Activated naive CD4-positive, alpha-beta T cell treated with anti-CD3 and anti-CD28 coated beads, Interleukin-2, amount 50 U/mL, for 72 hours (primary cell): ENCODE measurements at regions not wholly inside any gene's neighbourhood (a gene's known extent, or its start where the extent isn't known, plus 50 kb on each side); places are given as distances from the start of the nearest gene placed in this dataset.

ENCODE experiments used
- ATAC-seq, 2 donors: fragments of 150-1000 bp; cut with Tn5 transposase; 2 replicates each; pipeline ENCODE4 v1.10.0; 2021; ENCODE audit warnings: mild to moderate bottlenecking in 2 of 2, moderate library complexity in 2 of 2
- DNase-seq, 2 donors: peaks; one replicate each; pipeline ENCODE4 v3.0.0; 2021 to 2022; ENCODE audit warnings: low spot score in 2 of 2
- H3K27ac Mint-ChIP-seq, 2 donors: one replicate each; pipeline ENCODE4 v1.8.0; 2022; ENCODE audit warnings: mild to moderate bottlenecking in 2 of 2, mixed read lengths in 2 of 2
- H3K36me3 Mint-ChIP-seq, 2 donors: one replicate each; pipeline ENCODE4 v1.8.0; 2022; ENCODE audit warnings: mixed read lengths in 2 of 2
- H3K9me3 Mint-ChIP-seq, 2 donors: one replicate each; pipeline ENCODE4 v1.8.0; 2022; ENCODE audit warnings: mixed read lengths in 2 of 2

DNA sequence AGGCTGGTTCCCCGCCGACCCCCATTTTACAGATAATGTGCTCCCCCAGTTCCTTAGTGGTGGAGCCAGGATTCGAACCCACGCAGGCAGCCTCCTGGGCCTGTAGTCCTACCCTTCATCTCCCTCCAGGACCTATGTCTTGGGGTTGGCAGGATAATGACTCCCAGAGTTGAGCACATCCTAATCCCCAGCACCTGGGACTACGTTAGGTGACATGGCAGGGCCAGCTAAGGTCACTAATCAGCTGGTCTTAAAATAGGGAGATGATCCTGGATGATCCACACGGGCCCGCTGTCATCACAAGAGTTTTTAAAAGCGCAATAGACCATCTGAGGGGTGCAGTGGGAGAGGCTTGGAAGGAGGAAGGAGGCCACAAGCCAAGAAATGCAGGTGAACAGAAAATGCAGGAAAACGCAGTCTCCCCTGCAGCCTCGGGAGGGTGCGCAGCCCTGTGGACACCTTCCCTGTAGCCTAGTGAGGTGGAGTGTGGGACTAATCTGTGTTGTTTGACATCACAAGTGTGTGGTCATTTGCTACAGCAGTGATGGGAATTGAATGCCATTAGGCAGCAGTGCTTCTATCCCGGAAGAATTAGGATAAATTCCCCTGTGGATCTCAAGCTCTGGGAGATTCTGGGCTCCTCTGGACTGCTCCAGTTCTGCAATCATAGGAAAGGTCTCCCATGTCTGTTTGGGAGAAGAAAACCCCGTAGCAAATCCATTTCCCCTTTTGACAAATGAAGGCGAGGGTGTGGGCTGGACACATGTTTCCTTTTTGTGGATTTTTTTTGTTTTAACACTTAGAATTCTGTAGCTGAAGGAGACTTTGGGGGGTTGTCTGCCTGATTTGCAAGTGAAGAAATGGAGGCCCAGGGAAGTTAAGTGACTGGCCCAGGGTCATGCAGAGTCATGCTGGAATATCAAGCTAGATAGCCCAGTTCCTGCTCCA lies 297.7 kb downstream of the SEC14L1 start:
- ATAC-seq, result no peak
- no peak for DNase-seq
- peaks cover 11 to 24% of the 10 kb centered on the region in 2 donors for H3K36me3 Mint-ChIP-seq
- H3K27ac Mint-ChIP-seq, result peak overlapping the region; percentile 86 to 96
- no peaks in the 10 kb centered on the region for H3K9me3 Mint-ChIP-seq

DNA sequence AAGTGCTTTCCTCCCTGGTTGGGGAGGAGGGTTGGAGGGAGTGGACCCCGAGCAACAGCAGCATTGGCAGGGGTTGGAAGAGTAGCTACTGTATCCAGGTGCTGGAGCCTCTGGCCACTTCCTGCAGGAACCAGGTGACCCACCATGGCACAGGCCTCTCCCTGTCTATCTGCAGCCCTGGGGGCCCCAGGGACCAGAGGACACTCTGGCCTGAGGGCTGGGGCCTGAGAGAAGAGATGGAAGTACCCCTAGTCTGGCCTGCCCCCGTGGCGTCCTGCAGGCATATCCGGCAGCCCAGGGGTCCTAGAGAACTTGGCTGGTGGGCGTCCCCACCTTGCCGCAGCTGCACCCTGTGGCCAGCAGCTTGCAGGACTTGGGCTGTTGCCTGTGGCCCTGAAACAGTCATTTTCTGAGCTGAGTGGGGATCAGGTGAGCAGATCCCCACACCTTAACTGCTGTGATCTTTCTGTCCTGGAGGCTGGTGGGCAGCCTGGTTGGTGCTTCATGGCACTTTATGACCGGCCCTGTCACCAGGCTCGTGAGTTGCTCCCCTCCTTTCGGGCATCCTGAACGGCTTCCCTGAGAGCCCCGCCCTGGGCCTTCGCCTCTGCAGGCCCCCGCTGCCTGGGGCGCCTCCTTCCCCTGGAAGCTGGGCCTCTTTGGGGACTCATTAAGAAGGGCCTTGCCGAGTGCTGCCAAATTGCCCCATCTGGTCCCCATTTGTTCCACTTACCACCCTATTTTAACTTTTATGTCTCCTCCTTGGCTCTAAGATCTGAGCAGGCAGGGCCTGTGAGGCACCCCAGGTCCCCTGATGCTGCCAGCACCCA lies 298.6 kb downstream of the SEC14L1 start:
- H3K9me3 Mint-ChIP-seq, result no peaks in the 10 kb centered on the region
- H3K36me3 Mint-ChIP-seq, result peaks cover 9 to 18% of the 10 kb centered on the region in 2 donors
- no peak for ATAC-seq
- DNase-seq, result no peak
- H3K27ac Mint-ChIP-seq, result peak overlapping the region; percentile 96 to 99

DNA sequence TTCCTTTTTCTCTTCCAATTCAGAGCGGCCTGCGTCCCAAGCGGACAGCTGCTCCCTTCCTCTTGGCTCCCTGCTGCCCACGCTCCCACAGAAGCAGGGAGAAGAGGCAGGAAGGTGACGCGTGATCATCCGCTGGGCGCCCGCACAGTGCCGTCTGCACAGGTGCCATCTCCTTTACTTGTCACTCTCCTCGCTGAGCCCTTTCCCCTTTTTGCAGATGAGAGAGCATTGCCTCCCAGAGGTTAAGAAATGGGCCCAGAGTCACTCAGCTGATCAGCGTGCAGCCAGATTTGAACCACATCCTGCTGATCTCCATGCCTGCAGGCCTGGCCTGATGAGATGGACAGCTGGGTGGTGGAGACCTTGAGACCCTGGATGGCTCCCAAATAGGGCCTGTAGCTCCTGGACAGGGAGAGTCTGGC lies 299.8 kb downstream of the SEC14L1 start:
- DNase-seq, result no peak
- Mint-ChIP-seq H3K27ac (peak overlapping the region; percentile 96 to 99), H3K36me3 (peaks cover 0 to 8% of the 10 kb centered on the region in 2 donors), H3K9me3 (no peaks in the 10 kb centered on the region)
- peak in 1 of 2 donors; percentile 24 for ATAC-seq

DNA sequence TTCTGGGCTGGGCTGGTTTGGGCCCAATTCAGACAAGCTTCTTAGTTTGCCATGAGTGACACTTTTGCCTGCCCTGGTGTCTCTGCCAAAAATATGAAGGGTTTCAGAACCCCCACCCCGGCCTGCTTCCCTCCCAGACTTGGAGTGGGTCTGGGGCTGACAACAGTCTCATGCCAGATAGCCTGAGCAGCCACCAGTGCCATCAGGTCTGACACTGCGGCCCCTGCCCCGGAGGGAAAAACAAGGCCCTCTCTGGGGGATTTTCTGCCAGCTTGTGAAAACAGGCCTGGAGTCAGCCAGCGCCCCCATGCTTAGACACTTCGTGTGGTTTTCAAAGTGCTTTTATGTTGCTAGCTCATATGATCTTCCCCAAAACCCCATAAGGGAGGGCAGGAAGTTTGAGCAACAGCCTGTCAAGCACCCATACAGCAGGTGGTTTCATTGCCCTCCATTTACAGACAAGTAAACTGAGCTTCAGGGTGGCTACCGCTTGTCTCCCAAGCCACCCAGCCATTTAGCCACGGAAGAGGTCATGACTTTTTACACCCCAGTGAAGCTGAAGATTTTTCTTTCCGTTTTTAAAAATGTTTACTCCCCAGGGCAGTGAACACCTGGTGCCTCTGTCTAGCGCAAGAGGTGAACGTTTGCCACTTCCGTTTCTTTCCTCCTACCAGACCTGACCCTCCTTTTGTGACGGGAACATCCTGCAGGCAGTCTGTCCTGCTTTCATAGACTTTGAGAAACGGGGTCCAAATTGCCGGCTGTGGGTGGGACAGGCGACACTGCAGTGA lies 300.6 kb downstream of the SEC14L1 start:
- ATAC-seq, result peak; percentile 62 to 66

DNA sequence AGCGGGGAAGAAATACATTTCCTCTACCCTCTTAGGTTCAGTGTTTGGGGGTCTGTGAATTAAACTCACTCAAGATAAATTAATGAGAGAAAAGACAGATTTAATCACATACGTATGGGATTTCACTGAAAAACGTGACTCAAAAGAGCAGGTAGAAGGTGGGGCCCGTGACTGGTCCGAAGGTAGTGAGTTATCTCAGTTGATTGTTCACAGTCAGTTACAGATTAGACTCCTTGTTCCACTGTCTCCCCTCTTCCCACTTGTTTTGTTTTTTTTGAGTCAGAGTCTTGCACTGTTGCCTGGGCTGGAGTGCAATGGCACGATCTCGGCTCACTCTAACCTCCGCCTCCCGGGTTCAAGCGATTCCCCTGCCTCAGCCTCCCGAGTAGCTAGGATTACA lies 301.2 kb downstream of the SEC14L1 start:
- Mint-ChIP-seq H3K36me3 (peaks cover 0 to 15% of the 10 kb centered on the region in 2 donors), H3K9me3 (no peaks in the 10 kb centered on the region), H3K27ac (peak overlapping the region; percentile 96 to 99)
- DNase-seq (peak in 1 of 2 donors; percentile 62), ATAC-seq (peak; percentile 46 to 58)

More for the DNA sequence above, 300.6 kb downstream of the SEC14L1 start:
- peak; percentile 61 to 85 for DNase-seq
- Mint-ChIP-seq H3K9me3 (no peaks in the 10 kb centered on the region), H3K36me3 (peaks cover 0 to 8% of the 10 kb centered on the region in 2 donors), H3K27ac (peak overlapping the region; percentile 96 to 99)

DNA sequence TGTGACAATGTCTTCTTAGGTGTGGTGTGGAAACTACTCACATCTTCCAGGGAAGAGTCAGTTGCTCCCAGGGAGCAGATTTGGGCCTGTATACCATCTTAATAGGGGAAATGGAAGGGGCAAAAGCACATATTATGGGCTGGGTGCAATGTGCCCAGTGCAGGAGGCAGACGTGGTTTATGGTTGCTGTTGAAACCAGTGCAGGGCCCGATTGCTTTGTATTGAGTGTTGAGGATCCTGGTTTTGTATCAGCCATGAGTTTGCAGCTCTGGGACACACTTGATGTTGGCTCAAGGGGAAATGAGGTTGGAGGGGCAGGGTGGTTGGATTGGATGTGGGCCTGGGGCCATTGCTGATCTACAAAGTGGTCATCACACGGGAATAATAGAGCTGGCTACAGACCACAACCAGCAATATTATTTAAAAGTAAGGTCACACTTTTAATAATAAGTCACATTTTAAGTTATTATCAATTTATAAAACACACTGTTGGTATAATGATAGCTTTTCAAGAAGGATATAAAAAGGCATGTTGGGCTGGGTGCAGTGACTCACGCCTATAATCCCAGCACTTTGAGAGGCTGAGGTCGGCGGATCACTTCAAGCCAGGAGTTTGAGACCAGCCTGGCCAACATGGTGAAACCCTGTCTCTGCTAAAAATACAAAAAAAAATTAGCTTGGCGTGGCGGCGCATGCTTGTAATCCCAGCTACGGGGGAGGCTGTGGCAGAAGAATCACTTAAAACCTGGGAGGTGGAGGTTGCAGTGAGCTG lies 302.4 kb downstream of the SEC14L1 start:
- Mint-ChIP-seq H3K36me3 (peaks cover 0 to 24% of the 10 kb centered on the region in 2 donors), H3K27ac (peak overlapping the region; percentile 96 to 99), H3K9me3 (no peaks in the 10 kb centered on the region)
- DNase-seq (no peak), ATAC-seq (no peak)

DNA sequence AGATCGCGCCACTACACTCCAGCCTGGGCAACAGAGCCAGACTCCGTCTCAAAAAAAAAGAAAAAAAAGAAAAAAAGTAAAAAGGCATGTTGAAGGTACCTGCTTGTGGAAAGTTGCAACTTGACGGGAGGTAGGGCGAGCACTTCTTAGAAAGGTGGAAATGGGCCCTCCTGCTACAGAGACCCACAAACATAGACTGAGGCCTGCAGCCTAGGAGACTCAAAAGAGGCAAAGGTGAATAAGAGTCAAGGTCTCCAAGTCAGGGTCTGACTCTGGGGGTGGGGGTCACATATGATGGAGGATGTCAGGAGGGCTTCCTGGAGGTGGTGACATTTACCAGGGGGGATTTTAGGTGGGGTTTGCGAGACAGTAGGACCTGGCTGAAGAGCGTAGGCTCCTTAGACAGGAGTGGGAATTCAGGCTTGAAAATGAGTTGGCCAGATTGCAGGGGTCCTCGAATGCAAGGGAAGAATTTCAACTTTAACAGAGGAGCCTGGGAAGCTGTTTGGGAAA lies 303.0 kb downstream of the SEC14L1 start:
- Mint-ChIP-seq H3K27ac (peak overlapping the region; percentile 96 to 99), H3K36me3 (peaks cover 0 to 24% of the 10 kb centered on the region in 2 donors), H3K9me3 (no peaks in the 10 kb centered on the region)
- ATAC-seq (no peak), DNase-seq (no peak)

DNA sequence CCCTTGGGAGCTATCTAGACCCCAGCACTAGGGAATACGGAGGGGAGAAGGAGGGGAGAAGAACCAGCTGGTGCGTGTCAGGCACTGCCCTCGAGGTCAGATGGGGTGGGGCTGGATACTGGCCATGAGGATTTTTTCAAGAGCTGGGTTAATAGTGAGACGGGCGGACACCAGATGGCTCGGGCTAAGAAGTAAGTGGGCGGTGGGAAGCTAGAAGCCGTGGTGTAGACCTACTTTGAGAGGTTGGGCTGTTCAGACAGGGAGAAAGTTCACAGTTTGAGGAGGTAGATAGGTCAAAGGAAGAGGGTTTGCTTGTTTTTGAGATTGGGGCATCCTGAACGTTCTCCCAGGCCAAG lies 303.8 kb downstream of the SEC14L1 start:
- H3K27ac Mint-ChIP-seq, result peak overlapping the region; percentile 96 to 99
- H3K9me3 Mint-ChIP-seq, result no peaks in the 10 kb centered on the region
- peaks cover 0 to 32% of the 10 kb centered on the region in 2 donors for H3K36me3 Mint-ChIP-seq
- ATAC-seq (peak in 1 of 2 donors; percentile 1), DNase-seq (no peak)

DNA sequence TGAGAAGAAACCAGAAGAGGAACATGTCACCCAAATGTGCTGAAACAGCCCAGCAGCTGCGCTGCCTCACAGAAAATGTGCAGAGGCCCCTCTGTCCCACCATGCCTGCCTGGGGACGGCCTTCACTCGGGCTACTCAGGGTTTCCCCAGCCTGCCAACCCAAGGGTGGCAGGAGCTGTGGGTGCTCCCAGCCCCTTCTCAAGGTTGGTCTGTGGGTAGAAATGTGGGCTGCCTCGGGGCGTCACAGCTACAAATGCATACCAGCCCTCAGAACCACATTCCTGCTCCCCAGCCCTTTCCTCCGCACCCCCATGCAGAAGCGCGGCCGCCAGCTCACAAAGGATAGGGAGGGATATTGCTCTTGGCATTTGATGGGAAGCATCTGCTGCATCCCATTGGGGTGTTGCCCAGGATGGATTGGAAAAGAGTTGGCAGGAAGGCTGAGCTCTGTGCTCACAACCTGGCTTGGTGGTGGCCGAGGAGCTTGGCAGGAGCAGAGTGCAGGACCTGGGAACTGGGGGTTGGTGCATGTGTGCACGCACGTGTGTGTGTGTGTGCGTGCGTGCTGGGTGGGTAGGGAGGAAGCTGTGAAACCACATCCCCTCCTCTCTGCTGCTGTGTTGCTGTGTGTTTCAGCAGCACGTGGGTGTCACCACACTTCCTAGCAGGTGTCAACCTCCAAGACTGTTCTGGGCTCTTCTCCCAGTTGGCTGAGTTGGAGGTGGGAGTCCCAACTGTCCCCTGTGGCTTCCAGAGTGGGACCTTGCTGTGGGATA lies 304.4 kb downstream of the SEC14L1 start:
- no peaks in the 10 kb centered on the region for H3K9me3 Mint-ChIP-seq
- peak overlapping the region; percentile 96 to 99 for H3K27ac Mint-ChIP-seq
- peak; percentile 72 to 87 for DNase-seq
- H3K36me3 Mint-ChIP-seq, result peaks cover 4 to 37% of the 10 kb centered on the region in 2 donors
- peak; percentile 57 to 66 for ATAC-seq

DNA sequence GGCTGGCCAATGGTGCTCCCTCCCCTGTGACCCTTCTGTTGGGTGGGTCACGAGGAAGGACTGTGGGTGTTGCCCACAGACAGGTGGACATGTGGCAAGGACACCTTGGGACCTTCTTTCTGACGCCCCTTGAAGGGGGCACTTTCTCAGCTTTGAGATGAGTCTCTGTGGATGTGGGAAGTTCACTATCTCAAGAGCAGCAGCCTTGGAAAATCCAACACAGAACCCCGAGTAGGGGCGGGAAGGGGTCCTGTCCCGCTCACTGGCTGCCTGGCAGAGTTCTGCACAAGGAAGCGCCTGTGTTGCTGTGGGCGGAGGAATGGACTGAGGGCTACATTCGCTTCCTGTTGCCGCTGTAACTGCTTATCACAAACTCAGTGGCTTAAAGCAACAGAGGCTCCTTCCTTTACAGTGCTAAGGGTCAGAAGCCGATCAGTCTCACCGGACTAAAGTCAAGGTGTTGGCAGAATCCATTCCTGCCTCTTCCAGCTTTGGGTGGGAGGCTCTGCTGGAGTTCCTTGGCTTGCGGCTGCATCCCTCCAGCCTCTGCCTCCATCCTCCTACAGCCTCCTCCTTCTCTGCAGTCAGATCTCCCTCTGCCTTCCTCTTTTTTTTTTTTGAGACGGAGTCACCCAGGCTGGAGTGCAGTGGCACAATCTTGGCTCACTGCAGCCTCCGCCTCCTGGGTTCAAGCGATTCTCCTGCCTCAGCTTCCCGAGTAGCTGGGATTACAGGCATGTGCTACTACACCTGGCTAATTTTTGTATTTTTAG lies 305.2 kb downstream of the SEC14L1 start:
- peak in 1 of 2 donors; percentile 56 for DNase-seq
- Mint-ChIP-seq H3K36me3 (peaks cover 9 to 45% of the 10 kb centered on the region in 2 donors), H3K27ac (peak overlapping the region; percentile 96 to 99), H3K9me3 (no peaks in the 10 kb centered on the region)
- ATAC-seq, result peak; percentile 12 to 29

DNA sequence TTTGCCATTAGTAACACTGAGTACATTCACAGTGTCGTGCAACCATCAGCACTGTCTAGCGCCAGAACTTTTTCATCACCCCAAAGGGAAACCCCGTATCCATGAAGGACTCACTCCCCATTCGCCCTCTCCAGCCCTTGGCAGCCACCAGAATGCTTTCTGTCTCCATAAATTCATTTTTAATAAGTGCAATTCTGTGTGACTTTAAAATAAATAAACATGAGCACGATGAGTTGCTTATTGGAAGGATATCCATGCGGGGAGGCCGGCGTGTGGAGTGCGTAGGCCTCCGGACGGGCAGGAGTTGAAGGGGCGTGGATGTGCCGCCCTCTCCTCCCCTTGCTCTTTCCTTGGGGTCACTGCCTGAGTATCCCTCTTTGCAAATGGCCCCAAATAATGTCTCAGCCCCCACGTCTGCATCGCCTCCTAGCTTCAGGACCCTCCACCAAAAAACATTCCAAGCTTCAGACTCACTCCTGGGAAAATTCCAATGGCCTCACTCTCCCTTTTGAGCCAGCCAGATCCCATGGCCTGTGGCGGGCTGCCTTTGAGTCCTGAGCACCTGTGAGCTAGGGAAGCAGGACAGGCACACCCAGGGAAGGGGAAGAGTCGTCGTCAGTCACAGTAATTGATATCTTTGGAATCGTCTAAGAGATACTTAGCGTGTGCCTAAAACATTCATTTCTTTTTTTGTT lies 306.3 kb downstream of the SEC14L1 start:
- DNase-seq, result no peak
- H3K27ac Mint-ChIP-seq, result peak overlapping the region; percentile 96 to 99
- peaks cover 15 to 57% of the 10 kb centered on the region in 2 donors for H3K36me3 Mint-ChIP-seq
- ATAC-seq, result no peak
- no peaks in the 10 kb centered on the region for H3K9me3 Mint-ChIP-seq

DNA sequence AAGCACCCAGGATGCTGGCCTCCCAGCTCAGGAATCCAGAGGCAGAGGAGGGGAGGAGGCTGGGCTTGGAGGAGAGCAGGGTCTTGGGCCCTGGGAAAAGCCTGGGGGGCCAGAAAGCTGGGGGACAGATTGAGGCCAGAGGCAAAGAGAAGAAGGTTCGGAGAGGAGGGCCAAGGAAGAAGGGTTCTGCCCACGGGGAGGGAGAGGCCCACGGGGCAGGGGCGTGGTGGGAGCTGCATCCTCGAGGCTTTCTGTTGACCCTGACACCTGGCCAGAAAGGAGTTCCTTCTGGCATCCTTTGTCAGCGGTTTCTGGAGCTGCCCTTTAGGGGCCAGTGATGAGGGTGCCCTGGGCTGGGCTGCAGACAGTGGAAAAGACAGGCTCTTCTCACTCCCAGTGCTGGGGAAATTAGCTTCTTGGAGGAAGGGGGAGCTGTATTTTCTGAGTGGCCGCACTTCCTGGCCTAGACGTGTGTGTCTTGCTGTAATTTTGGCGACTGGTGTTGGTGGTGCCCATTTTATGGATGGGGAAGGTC lies 308.7 kb downstream of the SEC14L1 start:
- H3K36me3 Mint-ChIP-seq, result peaks cover 37 to 70% of the 10 kb centered on the region in 2 donors
- no peak for DNase-seq

DNA sequence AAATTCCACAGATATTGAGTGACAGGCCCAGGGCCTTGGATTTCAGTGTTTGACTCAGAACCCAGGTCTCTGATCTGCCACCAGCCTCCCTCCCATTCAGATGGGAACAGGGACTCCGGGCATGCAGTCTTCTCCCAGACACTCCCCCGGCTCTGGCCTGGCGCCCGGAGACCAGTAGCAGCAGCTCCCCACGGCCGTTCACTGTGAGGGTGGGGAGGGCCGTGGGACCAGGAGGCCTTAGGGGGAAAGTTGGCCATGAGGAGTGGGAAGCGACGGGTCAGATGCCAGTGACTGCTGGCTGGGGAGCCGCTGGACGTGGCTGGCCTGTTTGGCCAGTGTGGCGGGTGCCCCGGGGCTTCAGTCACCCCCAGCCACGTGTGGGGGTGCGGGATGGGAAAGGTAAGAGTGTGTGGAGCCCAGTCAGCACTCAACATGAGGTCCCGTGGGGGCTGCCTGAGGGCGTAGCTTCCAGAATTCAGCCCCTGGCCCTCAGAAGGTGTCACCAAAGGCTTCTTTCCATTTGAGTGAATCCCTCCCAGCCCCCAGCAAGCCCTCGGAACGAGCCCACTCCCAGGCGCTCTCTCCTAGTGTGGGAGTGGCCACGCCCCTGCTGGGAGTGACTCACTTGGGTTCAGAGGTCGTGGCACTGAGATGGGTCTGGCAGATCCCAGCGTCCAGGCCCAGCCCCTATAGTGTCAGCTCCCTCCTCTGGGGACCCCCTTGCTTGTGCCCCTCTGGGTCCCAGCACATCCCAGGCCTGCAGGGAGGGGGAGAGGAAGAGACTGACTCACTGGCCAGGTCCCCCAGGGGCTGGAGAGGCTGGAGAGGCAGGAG lies 309.4 kb downstream of the SEC14L1 start:
- Mint-ChIP-seq H3K9me3 (no peaks in the 10 kb centered on the region), H3K36me3 (peaks cover 43 to 77% of the 10 kb centered on the region in 2 donors), H3K27ac (peak overlapping the region; percentile 88 to 96)
- ATAC-seq, result peak; percentile 49 to 51
- peak in 1 of 2 donors; percentile 72 for DNase-seq

More for the DNA sequence above, 308.7 kb downstream of the SEC14L1 start:
- ATAC-seq, result no peak
- Mint-ChIP-seq H3K27ac (peak overlapping the region; percentile 94 to 96), H3K9me3 (no peaks in the 10 kb centered on the region)
